K562 (cell line): ENCODE measurements at regions not wholly inside any gene's neighbourhood (a gene's known extent, or its start where the extent isn't known, plus 50 kb on each side); places are given as distances from the start of the nearest gene placed in this dataset.

ENCODE experiments used
- POLR2A ChIP-seq: fragments of 450-650 bp; conservative IDR thresholded peaks from 2 replicates; pipeline ENCODE4 v1.6.1; 2016
- TF ChIP-seq, protein P1 (sequence below), 2 experiments: fragments of 450-650 bp; formaldehyde crosslinking in 1 of 2; IDR thresholded peaks; 2 replicates each; pipeline versions ENCODE4 v1.4.0 to v1.6.1; 2014 to 2020; ENCODE audit warnings: mild to moderate bottlenecking in 2 of 2, borderline replicate concordance in 1 of 2, low read depth in 1 of 2
- TF ChIP-seq, protein P2 (sequence below), 3 experiments: fragments of 200-800 bp in 1 of 3; sonication (Bioruptor generic) in 1 of 3; sonication (generic) in 1 of 3; formaldehyde crosslinking in 1 of 3; IDR thresholded peaks; 2 replicates each; pipeline versions ENCODE4 v1.6.1 to v1.8.0; 2016 to 2022; ENCODE audit warnings: mild to moderate bottlenecking in 2 of 3, missing compliant biosample characterization in 2 of 3, missing genetic modification characterization in 2 of 3, missing genetic modification reagents in 1 of 3

DNA sequence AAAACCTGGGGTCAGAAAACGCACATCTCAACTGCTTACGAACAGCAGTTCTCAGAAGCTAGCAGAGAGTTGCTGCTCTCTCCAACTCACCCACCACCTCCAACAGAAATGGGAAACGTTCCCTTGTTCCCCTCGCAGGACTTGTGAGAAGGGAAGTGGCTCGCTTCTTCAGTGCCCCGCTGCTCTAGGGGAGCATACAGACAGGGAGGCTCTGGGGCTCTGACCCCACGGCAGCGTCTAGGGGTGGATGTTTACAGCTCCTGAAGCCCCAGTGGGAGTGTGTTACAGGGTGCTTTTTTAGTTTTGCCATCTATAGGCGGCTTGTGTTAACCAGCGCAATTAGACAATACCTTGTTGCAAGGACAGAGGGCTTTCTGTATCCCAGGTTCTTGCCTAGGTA is 267.7 kb upstream of the ACTBL2 start (continued):
- TF ChIP-seq, protein P1, sequence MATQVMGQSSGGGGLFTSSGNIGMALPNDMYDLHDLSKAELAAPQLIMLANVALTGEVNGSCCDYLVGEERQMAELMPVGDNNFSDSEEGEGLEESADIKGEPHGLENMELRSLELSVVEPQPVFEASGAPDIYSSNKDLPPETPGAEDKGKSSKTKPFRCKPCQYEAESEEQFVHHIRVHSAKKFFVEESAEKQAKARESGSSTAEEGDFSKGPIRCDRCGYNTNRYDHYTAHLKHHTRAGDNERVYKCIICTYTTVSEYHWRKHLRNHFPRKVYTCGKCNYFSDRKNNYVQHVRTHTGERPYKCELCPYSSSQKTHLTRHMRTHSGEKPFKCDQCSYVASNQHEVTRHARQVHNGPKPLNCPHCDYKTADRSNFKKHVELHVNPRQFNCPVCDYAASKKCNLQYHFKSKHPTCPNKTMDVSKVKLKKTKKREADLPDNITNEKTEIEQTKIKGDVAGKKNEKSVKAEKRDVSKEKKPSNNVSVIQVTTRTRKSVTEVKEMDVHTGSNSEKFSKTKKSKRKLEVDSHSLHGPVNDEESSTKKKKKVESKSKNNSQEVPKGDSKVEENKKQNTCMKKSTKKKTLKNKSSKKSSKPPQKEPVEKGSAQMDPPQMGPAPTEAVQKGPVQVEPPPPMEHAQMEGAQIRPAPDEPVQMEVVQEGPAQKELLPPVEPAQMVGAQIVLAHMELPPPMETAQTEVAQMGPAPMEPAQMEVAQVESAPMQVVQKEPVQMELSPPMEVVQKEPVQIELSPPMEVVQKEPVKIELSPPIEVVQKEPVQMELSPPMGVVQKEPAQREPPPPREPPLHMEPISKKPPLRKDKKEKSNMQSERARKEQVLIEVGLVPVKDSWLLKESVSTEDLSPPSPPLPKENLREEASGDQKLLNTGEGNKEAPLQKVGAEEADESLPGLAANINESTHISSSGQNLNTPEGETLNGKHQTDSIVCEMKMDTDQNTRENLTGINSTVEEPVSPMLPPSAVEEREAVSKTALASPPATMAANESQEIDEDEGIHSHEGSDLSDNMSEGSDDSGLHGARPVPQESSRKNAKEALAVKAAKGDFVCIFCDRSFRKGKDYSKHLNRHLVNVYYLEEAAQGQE (IDR thresholded peaks at IDR 0.05; ENCODE audit: borderline replicate concordance), result no peak
- TF ChIP-seq, protein P1 (CRISPR knock-in tag; IDR thresholded peaks at IDR 0.05; ENCODE audit: low read depth), result no peak
- no peak for TF ChIP-seq POLR2A
- TF ChIP-seq, protein P2, sequence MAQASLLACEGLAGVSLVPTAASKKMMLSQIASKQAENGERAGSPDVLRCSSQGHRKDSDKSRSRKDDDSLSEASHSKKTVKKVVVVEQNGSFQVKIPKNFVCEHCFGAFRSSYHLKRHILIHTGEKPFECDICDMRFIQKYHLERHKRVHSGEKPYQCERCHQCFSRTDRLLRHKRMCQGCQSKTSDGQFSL (CRISPR knock-in tag; IDR thresholded peaks at IDR 0.05), result no peak
- TF ChIP-seq, protein P2 (tag; IDR thresholded peaks at IDR 0.05), result no peak
- TF ChIP-seq, all 486 proteins: peak for 0
